ENCODE measurements at regions not wholly inside any gene's neighbourhood (a gene's known extent, or its start where the extent isn't known, plus 50 kb on each side); places are given as distances from the start of the nearest gene placed in this dataset.
"Not testable (repeated sequence)": the region's sequence is repeated elsewhere in the genome, so short reads cannot be mapped to it uniquely, and the experiment has no call there.

- DNase-seq: no peak
Observed at GRCh38 chr3:87793337-87793877, 265.4 kb downstream of the CGGBP1 start.

GRCh38 chr3:87792534-87793336 lies 266.1 kb downstream of the CGGBP1 start, which contains the start of gene HTR1F:
TSS of gene HTR1F (plus strand) at chr3:87792706.
- no peak for DNase-seq

- no peak for DNase-seq
Observed at GRCh38 chr3:87792198-87792533, 266.6 kb downstream of the CGGBP1 start.

- no peak for DNase-seq
Observed at GRCh38 chr3:87791248-87792027, 267.4 kb downstream of the CGGBP1 start.

- DNase-seq: not testable (repeated sequence)
Observed at GRCh38 chr3:87789049-87789448, 269.8 kb downstream of the CGGBP1 start.

GRCh38 chr3:87788516-87788915 lies 270.3 kb downstream of the CGGBP1 start:
- DNase-seq: no peak

GRCh38 chr3:87780811-87781210 lies 278.0 kb downstream of the CGGBP1 start:
- no peak for DNase-seq

- no peak for DNase-seq
Observed at GRCh38 chr3:87778876-87779275, 279.9 kb downstream of the CGGBP1 start.

GRCh38 chr3:87771337-87772192 lies 287.2 kb downstream of the CGGBP1 start:
- DNase-seq: peak in 2 of 5 experiments; percentile 2 to 67

GRCh38 chr3:87766721-87767120 lies 292.1 kb downstream of the CGGBP1 start:
- DNase-seq: no peak

GRCh38 chr3:87765256-87765655 lies 293.5 kb downstream of the CGGBP1 start:
- DNase-seq: no peak

- no peak for DNase-seq
Observed at GRCh38 chr3:87761795-87762194, 297.0 kb downstream of the CGGBP1 start.

- DNase-seq: no peak
Observed at GRCh38 chr3:87761341-87761740, 297.5 kb downstream of the CGGBP1 start.

GRCh38 chr3:87756616-87757015 lies 302.2 kb downstream of the CGGBP1 start:
- no peak for DNase-seq

GRCh38 chr3:87755852-87756251 lies 303.0 kb downstream of the CGGBP1 start:
- no peak for DNase-seq

GRCh38 chr3:87742250-87742649 lies 316.6 kb downstream of the CGGBP1 start:
- no peak for DNase-seq

- not testable (repeated sequence) for DNase-seq
Observed at GRCh38 chr3:87740894-87741293, 317.9 kb downstream of the CGGBP1 start.

GRCh38 chr3:87737817-87738216 lies 321.0 kb downstream of the CGGBP1 start:
- DNase-seq: not testable (repeated sequence)

GRCh38 chr3:87733671-87734367 lies 325.0 kb downstream of the CGGBP1 start:
- DNase-seq: no peak

GRCh38 chr3:87732294-87732693 lies 326.5 kb downstream of the CGGBP1 start:
- no peak for DNase-seq

GRCh38 chr3:87727783-87728182 lies 331.0 kb downstream of the CGGBP1 start:
- DNase-seq: no peak

- no peak for DNase-seq
Observed at GRCh38 chr3:87719060-87719459, 339.7 kb downstream of the CGGBP1 start.

All from T-helper 2 cell (primary cell).